DMS53 (cell line): ENCODE measurements at regions not wholly inside any gene's neighbourhood (a gene's known extent, or its start where the extent isn't known, plus 50 kb on each side); places are given as distances from the start of the nearest gene placed in this dataset.

ENCODE experiments used
- DNase-seq: peaks from one replicate; lab custom pipeline; 2025; lab: John Stamatoyannopoulos, UW

GRCh38 chr3:71994906-71995305 lies 210.0 kb upstream of the PROK2 start:
- no peak for DNase-seq

GRCh38 chr3:71994203-71994602 lies 209.3 kb upstream of the PROK2 start:
- DNase-seq = no peak

GRCh38 chr3:71991681-71992080 lies 206.7 kb upstream of the PROK2 start:
- DNase-seq = no peak

GRCh38 chr3:71991046-71991445 lies 206.1 kb upstream of the PROK2 start:
- DNase-seq = no peak

- no peak for DNase-seq
Observed at GRCh38 chr3:71990545-71990944, 205.6 kb upstream of the PROK2 start.

GRCh38 chr3:71989165-71989564 lies 204.2 kb upstream of the PROK2 start:
- no peak for DNase-seq

- DNase-seq = no peak
Observed at GRCh38 chr3:71987828-71988227, 202.9 kb upstream of the PROK2 start.

- peak; percentile 11 for DNase-seq
Observed at GRCh38 chr3:71987089-71987735, 202.3 kb upstream of the PROK2 start.

GRCh38 chr3:71986606-71987005 lies 201.7 kb upstream of the PROK2 start:
- no peak for DNase-seq

GRCh38 chr3:71984843-71985613 lies 200.1 kb upstream of the PROK2 start:
- DNase-seq = no peak

GRCh38 chr3:71983694-71984093 lies 198.7 kb upstream of the PROK2 start:
- DNase-seq = no peak

- DNase-seq = peak; percentile 65
Observed at GRCh38 chr3:71982506-71983258, 197.7 kb upstream of the PROK2 start.

GRCh38 chr3:71979175-71979574 lies 194.2 kb upstream of the PROK2 start:
- DNase-seq = no peak

GRCh38 chr3:71978150-71978721 lies 193.3 kb upstream of the PROK2 start:
- DNase-seq = no peak

GRCh38 chr3:71977525-71977924 lies 192.6 kb upstream of the PROK2 start:
- DNase-seq = no peak

GRCh38 chr3:71975573-71975972 lies 190.6 kb upstream of the PROK2 start:
- no peak for DNase-seq

GRCh38 chr3:71974786-71975185 lies 189.8 kb upstream of the PROK2 start:
- DNase-seq = no peak

- peak; percentile 79 for DNase-seq
Observed at GRCh38 chr3:71973274-71974030, 188.5 kb upstream of the PROK2 start.

- no peak for DNase-seq
Observed at GRCh38 chr3:71972031-71972430, 187.1 kb upstream of the PROK2 start.

- no peak for DNase-seq
Observed at GRCh38 chr3:71968544-71968943, 183.6 kb upstream of the PROK2 start.

- no peak for DNase-seq
Observed at GRCh38 chr3:71966185-71966584, 181.2 kb upstream of the PROK2 start.

- DNase-seq = no peak
Observed at GRCh38 chr3:71964170-71964569, 179.2 kb upstream of the PROK2 start.
